ENCODE measurements at regions not wholly inside any gene's neighbourhood (a gene's known extent, or its start where the extent isn't known, plus 50 kb on each side); places are given as distances from the start of the nearest gene placed in this dataset.

DNA sequence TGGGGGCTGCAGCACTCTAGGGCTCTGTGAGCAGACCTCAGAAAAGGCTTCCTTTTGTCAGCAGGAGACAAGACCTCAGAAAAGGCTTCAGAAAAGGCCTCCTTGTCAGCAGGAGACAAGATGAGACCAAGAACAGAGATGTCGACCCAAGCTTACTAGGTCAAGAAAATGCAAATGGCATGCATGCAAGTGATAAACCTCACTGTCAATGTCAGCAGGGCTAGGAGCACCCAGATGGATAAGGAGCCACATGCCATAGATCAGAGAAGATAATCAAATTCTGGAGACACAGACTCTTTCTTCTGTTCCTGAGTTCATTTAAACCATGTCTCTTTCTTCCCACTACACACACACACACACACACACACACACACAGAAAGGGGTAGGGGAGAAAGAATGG, 285.9 kb downstream of the CHRM3 start:
- TF ChIP-seq CTCF (IDR thresholded peaks at IDR 0.05; ENCODE audit: insufficient read depth, low read length, poor library complexity, severe bottlenecking) (no peak), EZH2phosphoT487 (conservative IDR thresholded peaks at IDR 0.05; ENCODE audit: low read length) (no peak)
